Smooth muscle cell (in vitro differentiated cells): ENCODE measurements at regions not wholly inside any gene's neighbourhood (a gene's known extent, or its start where the extent isn't known, plus 50 kb on each side); places are given as distances from the start of the nearest gene placed in this dataset.
"Not testable (repeated sequence)": the region's sequence is repeated elsewhere in the genome, so short reads cannot be mapped to it uniquely, and the experiment has no call there.

ENCODE experiments used
- DNase-seq: peaks from one replicate; lab custom pipeline; 2025; ENCODE audit not compliant: unreplicated experiment; lab: John Stamatoyannopoulos, UW
- H2AFZ ChIP-seq: fragments of 200-600 bp; sonication (generic); 2 replicates; pipeline ENCODE4 v1.6.0; 2016; ENCODE audit warnings: antibody characterized with exemption, low read depth, mild to moderate bottlenecking
- H3F3A ChIP-seq: fragments of 200-600 bp; sonication (generic); 2 replicates; pipeline ENCODE4 v1.6.0; 2017; ENCODE audit warnings: antibody characterized with exemption, low read depth
- H3K27ac ChIP-seq: fragments of 200-600 bp; sonication (generic); 2 replicates; pipeline ENCODE4 v1.5.1; 2016; ENCODE audit warnings: low read depth, mild to moderate bottlenecking
- H3K27me3 ChIP-seq: fragments of 200-600 bp; sonication (generic); 2 replicates; pipeline ENCODE4 v1.6.1; 2016; ENCODE audit warnings: low read depth, mild to moderate bottlenecking
- H3K36me3 ChIP-seq: fragments of 200-600 bp; sonication (generic); 2 replicates; pipeline ENCODE4 v1.5.1; 2016; ENCODE audit warnings: low read depth
- H3K4me1 ChIP-seq: fragments of 200-600 bp; sonication (generic); 2 replicates; pipeline ENCODE4 v1.5.1; 2016; ENCODE audit warnings: low read depth
- H3K4me2 ChIP-seq: fragments of 200-600 bp; sonication (generic); 2 replicates; pipeline ENCODE4 v1.6.0; 2016; ENCODE audit warnings: mild to moderate bottlenecking
- H3K4me3 ChIP-seq: fragments of 200-600 bp; sonication (generic); 2 replicates; pipeline ENCODE4 v1.5.1; 2016; ENCODE audit warnings: mild to moderate bottlenecking
- H3K79me2 ChIP-seq: fragments of 200-600 bp; sonication (generic); 2 replicates; pipeline ENCODE4 v1.6.0; 2016; ENCODE audit warnings: low read depth, mild to moderate bottlenecking
- H3K9ac ChIP-seq: fragments of 200-600 bp; sonication (generic); 2 replicates; pipeline ENCODE4 v1.6.0; 2016; ENCODE audit warnings: low read depth
- H3K9me3 ChIP-seq: fragments of 200-600 bp; sonication (generic); replicated peaks from 2 replicates; pipeline ENCODE4 v1.5.1; 2016; ENCODE audit warnings: low read depth
- H4K20me1 ChIP-seq: fragments of 200-600 bp; sonication (generic); 2 replicates; pipeline ENCODE4 v1.6.0; 2016; ENCODE audit warnings: low read depth
- whole genome bisulfite sequencing: methylation state at CpG from one replicate; pipeline ENCODE4 v1.1.7; 2016; ENCODE audit warnings: low lambda C conversion rate; 5-methylcytosine and 5-hydroxymethylcytosine counted together
- TF ChIP-seq, protein P1 (sequence below): fragments of 200-600 bp; sonication (generic); IDR thresholded peaks from 2 replicates; pipeline ENCODE4 v1.5.1; 2017; ENCODE audit warnings: borderline replicate concordance, mild to moderate bottlenecking, antibody characterized with exemption; ENCODE audit not compliant: insufficient read depth, poor library complexity, severe bottlenecking

DNA sequence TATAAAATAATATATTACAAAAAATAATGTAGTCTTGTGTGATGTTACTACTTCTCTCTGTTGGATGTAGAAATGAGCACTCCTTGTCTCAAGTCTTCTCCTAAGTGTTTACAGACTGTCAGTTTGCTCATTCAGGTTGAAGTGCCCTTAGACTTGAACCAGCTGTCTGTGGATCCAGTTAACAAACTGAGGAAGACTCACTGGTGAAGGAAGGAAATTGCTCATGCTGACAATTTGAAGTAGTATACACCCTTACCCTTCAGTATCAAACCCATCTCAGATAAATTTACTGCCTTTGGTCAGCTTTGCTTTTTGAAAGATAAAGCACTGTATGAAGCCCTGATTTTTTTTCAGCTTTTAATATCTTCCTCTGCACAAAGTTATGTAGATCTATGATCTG is 854.2 kb upstream of the ZEB2 start:
- no peak overlapping the region for H3K9ac ChIP-seq
- no peaks in the 10 kb centered on the region for H3K36me3 ChIP-seq
- no peak overlapping the region for H2AFZ ChIP-seq
- H3K4me1 ChIP-seq = no peaks in the 10 kb centered on the region
- no peaks in the 10 kb centered on the region for H4K20me1 ChIP-seq
- DNase-seq = no peak
- no peaks in the 10 kb centered on the region for H3K79me2 ChIP-seq
- no peak overlapping the region for H3K27ac ChIP-seq
- no peaks in the 10 kb centered on the region for H3K9me3 ChIP-seq
- H3K27me3 ChIP-seq = no peaks in the 10 kb centered on the region
- H3F3A ChIP-seq = no peaks in the 10 kb centered on the region
- no peak overlapping the region for H3K4me2 ChIP-seq
- H3K4me3 ChIP-seq = no peak overlapping the region
- TF ChIP-seq, protein P1, sequence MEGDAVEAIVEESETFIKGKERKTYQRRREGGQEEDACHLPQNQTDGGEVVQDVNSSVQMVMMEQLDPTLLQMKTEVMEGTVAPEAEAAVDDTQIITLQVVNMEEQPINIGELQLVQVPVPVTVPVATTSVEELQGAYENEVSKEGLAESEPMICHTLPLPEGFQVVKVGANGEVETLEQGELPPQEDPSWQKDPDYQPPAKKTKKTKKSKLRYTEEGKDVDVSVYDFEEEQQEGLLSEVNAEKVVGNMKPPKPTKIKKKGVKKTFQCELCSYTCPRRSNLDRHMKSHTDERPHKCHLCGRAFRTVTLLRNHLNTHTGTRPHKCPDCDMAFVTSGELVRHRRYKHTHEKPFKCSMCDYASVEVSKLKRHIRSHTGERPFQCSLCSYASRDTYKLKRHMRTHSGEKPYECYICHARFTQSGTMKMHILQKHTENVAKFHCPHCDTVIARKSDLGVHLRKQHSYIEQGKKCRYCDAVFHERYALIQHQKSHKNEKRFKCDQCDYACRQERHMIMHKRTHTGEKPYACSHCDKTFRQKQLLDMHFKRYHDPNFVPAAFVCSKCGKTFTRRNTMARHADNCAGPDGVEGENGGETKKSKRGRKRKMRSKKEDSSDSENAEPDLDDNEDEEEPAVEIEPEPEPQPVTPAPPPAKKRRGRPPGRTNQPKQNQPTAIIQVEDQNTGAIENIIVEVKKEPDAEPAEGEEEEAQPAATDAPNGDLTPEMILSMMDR = no peak

DNA sequence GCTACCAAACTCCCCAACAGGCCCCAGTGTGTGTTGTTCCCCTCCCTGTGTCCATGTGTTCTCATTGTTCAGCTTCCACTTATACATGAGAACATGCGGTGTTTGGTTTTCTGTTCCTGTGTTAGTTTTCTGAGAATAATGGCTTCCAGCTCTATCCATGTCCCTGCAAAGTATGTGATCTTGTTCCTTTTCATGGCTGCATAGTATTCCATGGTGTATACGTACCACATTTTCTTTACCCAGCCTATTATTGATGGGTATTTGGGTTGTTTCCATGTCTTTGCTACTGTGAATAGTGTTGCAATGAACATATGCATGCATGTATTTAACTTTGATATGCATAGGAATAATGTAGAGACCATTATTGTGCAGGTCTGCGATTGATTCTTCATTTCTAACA is 847.4 kb upstream of the ZEB2 start:
- not testable (repeated sequence) for H3F3A ChIP-seq, H3K4me1 ChIP-seq, H4K20me1 ChIP-seq, H3K9ac ChIP-seq, H3K27ac ChIP-seq, H3K79me2 ChIP-seq, H3K4me2 ChIP-seq, H2AFZ ChIP-seq, H3K36me3 ChIP-seq, H3K4me3 ChIP-seq, DNase-seq, H3K27me3 ChIP-seq, H3K9me3 ChIP-seq
- WGBS = 94% methylated on average over 3 of the region's 3 CpGs

DNA sequence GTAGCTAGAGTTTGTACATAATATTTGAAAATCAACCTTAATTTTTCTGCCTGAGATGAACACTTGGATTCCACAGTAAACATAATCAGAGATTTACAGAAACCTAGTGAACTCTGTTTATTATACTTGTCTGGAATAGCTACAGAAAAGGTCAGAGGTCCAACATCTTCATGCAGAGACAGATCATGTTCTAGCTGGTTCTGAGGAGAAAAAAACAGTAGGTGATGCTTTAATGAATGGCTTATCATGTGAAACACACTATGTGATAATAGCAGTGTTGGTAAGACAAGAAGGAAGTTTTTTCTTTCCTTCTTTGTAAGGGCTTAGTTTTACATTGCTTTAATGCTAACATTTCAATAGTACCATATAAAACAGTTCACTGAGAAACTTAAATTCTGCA is 846.4 kb upstream of the ZEB2 start:
- H3K27ac ChIP-seq = no peak overlapping the region

DNA sequence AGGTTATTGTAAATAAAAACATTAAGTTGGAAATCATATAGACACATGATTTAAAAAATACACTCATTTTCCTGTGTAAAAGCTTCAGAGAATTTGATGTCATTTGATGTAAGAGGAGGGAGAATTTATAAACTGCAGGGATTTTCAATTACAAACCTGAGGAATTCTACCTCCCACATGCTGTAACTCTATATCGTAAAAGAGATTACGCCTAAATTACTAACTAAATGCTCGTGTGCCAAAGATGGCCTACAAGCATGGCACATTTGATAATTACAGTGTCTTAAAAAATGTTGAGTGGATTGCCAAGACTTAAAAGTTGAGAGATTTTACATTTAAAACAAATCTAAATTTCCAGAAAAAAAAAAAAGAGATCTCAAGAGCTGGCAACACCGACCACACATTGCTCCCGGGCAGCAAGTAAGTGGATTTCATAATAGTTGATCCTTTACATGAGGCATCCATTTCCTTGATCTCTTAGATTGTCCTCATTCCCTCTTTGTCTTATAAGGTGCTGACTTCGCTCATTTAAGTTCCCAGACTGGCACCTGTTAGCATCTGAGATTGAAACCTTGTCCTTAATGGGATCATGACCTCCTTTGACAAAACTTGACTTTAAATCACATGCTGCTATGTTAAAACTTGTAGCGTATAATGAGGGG is 840.3 kb upstream of the ZEB2 start:
- TF ChIP-seq, protein P1 = no peak
- H3K27me3 ChIP-seq = no peaks in the 10 kb centered on the region
- H3K9ac ChIP-seq = no peak overlapping the region
- H2AFZ ChIP-seq = peak overlapping the region; percentile 38
- H3F3A ChIP-seq = no peaks in the 10 kb centered on the region
- H3K4me2 ChIP-seq = no peak overlapping the region
- no peaks in the 10 kb centered on the region for H3K79me2 ChIP-seq
- no peaks in the 10 kb centered on the region for H3K9me3 ChIP-seq
- no peaks in the 10 kb centered on the region for H3K36me3 ChIP-seq
- 91% methylated on average over 7 of the region's 7 CpGs for WGBS
- H3K27ac ChIP-seq = no peak overlapping the region
- DNase-seq = no peak
- no peaks in the 10 kb centered on the region for H4K20me1 ChIP-seq
- H3K4me3 ChIP-seq = no peak overlapping the region
- H3K4me1 ChIP-seq = no peaks in the 10 kb centered on the region

More for the DNA sequence above, 846.4 kb upstream of the ZEB2 start:
- TF ChIP-seq, protein P1 = no peak
- peak overlapping the region; percentile 57 for H2AFZ ChIP-seq
- H3K9me3 ChIP-seq = no peaks in the 10 kb centered on the region
- H3K4me1 ChIP-seq = no peaks in the 10 kb centered on the region
- no peak overlapping the region for H3K4me3 ChIP-seq
- no peak overlapping the region for H3K9ac ChIP-seq
- H3K27me3 ChIP-seq = no peaks in the 10 kb centered on the region
- H3K36me3 ChIP-seq = no peaks in the 10 kb centered on the region
- H3K79me2 ChIP-seq = no peaks in the 10 kb centered on the region
- H4K20me1 ChIP-seq = no peaks in the 10 kb centered on the region
- DNase-seq = no peak
- no peaks in the 10 kb centered on the region for H3F3A ChIP-seq
- H3K4me2 ChIP-seq = no peak overlapping the region
